ENCODE measurements at regions not wholly inside any gene's neighbourhood (a gene's known extent, or its start where the extent isn't known, plus 50 kb on each side); places are given as distances from the start of the nearest gene placed in this dataset.
"Not testable (repeated sequence)": the region's sequence is repeated elsewhere in the genome, so short reads cannot be mapped to it uniquely, and the experiment has no call there.

GRCh38 chr2:84223191-84223590 lies 235.9 kb downstream of the SUCLG1 start (continued):
- TF ChIP-seq ARID4B (CRISPR knock-in tag; IDR thresholded peaks at IDR 0.05) = no peak

GRCh38 chr2:84221102-84221501 lies 238.0 kb downstream of the SUCLG1 start:
- ATAC-seq; H3K27ac ChIP-seq (ENCODE audit: extremely low read depth, low read depth, low read length); H3K4me3 ChIP-seq; in situ Hi-C loops (cut with MboI); POLR2A ChIA-PET; DNase-seq (ENCODE audit: extremely low read depth in 1 of 4, low spot score in 3 of 4); FAIRE-seq; intact Hi-C loops (cut with micrococcal nuclease); BruUV-seq (replicated peaks); H3K9me3 ChIP-seq (replicated peaks; ENCODE audit: control insufficient read depth, insufficient read depth, low read depth, low read length); H3K4me1 ChIP-seq (replicated peaks in 1 of 2; ENCODE audit: control insufficient read depth in 2 of 2, insufficient read depth in 2 of 2, low read length in 2 of 2); H4K20me1 ChIP-seq (replicated peaks; ENCODE audit: control insufficient read depth, insufficient read depth, low read length); H3K36me3 ChIP-seq (ENCODE audit: control insufficient read depth, insufficient read depth, low read length); H3K9me1 ChIP-seq (ENCODE audit: control insufficient read depth, insufficient read depth, low read length); H2AFZ ChIP-seq (ENCODE audit: low read depth, low read length); H3K27me3 ChIP-seq (ENCODE audit: control insufficient read depth in 2 of 2, insufficient read depth in 2 of 2, low read length in 2 of 2); H3K4me2 ChIP-seq (ENCODE audit: insufficient read depth, low read length); H3K9ac ChIP-seq (ENCODE audit: insufficient read depth in 1 of 2, low read depth in 2 of 2, low read length in 2 of 2); H3K79me2 ChIP-seq (ENCODE audit: control insufficient read depth, insufficient read depth, low read length); CTCF ChIA-PET (ENCODE audit: low intra/inter-chr PET ratio): not testable (repeated sequence)
- 0% methylated on average over 2 of the region's 2 CpGs for WGBS (ENCODE audit: insufficient coverage, low coverage, missing lambda C conversion rate)
